Adrenal gland (tissue), 9 donors: ENCODE measurements at regions not wholly inside any gene's neighbourhood (a gene's known extent, or its start where the extent isn't known, plus 50 kb on each side); places are given as distances from the start of the nearest gene placed in this dataset.

ENCODE experiments used
- DNase-seq, 7 donors: peaks; one replicate each; pipeline ENCODE4 v3.0.0-alpha.2; 2019 to 2020
- H3K27ac ChIP-seq, 5 donors: fragments of 200-600 bp; sonication (generic) in 4 of 5; 1 replicate in 3 of 5; 2 replicates in 2 of 5; pipeline versions ENCODE4 v1.5.1 to v1.8.0; 2016 to 2020; ENCODE audit warnings: mild to moderate bottlenecking in 1 of 5
- H3K27me3 ChIP-seq: fragments of 200-600 bp; 2 replicates; pipeline ENCODE4 v1.8.0; 2021
- H3K36me3 ChIP-seq, 2 donors: fragments of 200-600 bp; replicated peaks in 1 of 2; 1 replicate in 1 of 2; 2 replicates in 1 of 2; pipeline versions ENCODE4 v1.5.1 to v1.8.0; 2018 to 2022
- H3K4me1 ChIP-seq, 2 donors: fragments of 200-600 bp; replicated peaks in 1 of 2; 1 replicate in 1 of 2; 2 replicates in 1 of 2; pipeline versions ENCODE4 v1.5.1 to v1.8.0; 2018 to 2021
- H3K4me3 ChIP-seq, 4 donors: fragments of 200-600 bp; sonication (generic) in 3 of 4; one replicate each; pipeline ENCODE4 v1.5.1; 2016 to 2018
- H3K9me3 ChIP-seq, 3 donors: fragments of 200-600 bp; sonication (generic) in 1 of 3; replicated peaks in 1 of 3; 1 replicate in 2 of 3; 2 replicates in 1 of 3; pipeline versions ENCODE4 v1.5.1 to v1.8.0; 2016 to 2021
- POLR2A ChIP-seq, 2 donors: fragments of 450-650 bp; IDR thresholded peaks; one replicate each; pipeline ENCODE4 v1.6.1; 2017; ENCODE audit warnings: antibody characterized with exemption in 2 of 2, mild to moderate bottlenecking in 2 of 2, moderate library complexity in 1 of 2
- WGBS, 4 donors: extraction: QIAGEN DNeasy Blood & Tissue Kit in 2 of 4; methylation state at CpG; one replicate each; pipeline versions ENCODE4 v1.1.5 to v1.1.7; 2013 to 2017; 5-methylcytosine and 5-hydroxymethylcytosine counted together
- intact Hi-C, 2 donors: fragments of 100-400 bp; cut with DNase I; formaldehyde crosslinking; loops; one replicate each; pipeline versions ENCODE4 v1.14.1 to v1.15.0; 2022 to 2023
- TF ChIP-seq, protein P1 (sequence below), 6 experiments: fragments of 450-650 bp in 4 of 6; fragments of 200-600 bp in 2 of 6; sonication (generic) in 1 of 6; IDR thresholded peaks; 1 replicate in 5 of 6; 2 replicates in 1 of 6; pipeline versions ENCODE4 v1.5.1 to v1.8.0; 2016 to 2021; ENCODE audit warnings: antibody characterized with exemption in 6 of 6, mild to moderate bottlenecking in 2 of 6, moderate library complexity in 1 of 6
- donor health status: healthy with polysubstance abuse.
- donor health status: Bipolar disorder and iron deficiency.
- donor health status: DM: yes; HTN: yes; CAD: no.
- donor health status: DM: no; HTN: no; CAD: no.
- donor health status: DM: no; HTN: no; CAD: no.

DNA sequence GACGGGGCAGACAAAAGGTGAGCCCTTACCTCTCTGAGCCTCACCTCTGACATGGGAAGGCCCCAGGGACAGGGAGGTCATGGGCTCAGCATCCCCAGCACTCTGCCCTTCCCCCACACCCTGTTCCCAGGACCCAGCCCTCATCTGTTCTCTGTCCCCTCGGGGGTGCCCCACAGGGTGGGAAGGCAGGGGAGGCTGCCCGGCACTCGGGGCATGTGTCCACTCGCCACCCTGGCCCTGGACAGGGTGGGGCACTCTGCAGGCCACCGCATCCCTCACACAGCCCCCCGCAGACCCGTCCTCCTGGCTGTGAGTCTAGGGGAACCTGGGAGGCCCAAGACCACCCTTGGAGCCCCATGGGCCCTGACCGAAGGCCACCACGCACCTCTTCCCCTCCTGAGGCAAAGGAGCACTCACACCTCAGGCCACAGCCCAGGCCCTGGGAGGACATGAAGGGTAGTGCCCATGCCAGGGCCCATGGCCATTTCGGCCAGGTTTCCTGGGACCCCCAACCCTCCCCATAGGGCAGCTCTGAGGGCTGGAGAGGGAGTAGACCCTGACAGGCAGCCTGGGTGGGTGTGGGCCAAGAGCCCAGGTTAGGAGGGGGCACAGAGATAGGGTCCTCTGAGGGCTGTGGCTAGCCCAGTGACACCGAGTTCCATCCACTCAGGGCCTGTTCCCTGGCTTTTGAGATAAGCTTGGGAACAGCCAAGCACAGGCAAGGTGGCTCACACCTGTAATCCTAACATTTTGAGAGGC, 193.1 kb downstream of the IGLL1 start:
- Histone ChIP-seq H3K9me3 (no peaks in the 10 kb centered on the region), H3K27me3 (no peaks in the 10 kb centered on the region), H3K27ac (no peak overlapping the region), H3K36me3 (no peaks in the 10 kb centered on the region), H3K4me1 (no peaks in the 10 kb centered on the region), H3K4me3 (no peak overlapping the region)
- no peak for TF ChIP-seq POLR2A (IDR thresholded peaks at IDR 0.05)
- TF ChIP-seq, protein P1, sequence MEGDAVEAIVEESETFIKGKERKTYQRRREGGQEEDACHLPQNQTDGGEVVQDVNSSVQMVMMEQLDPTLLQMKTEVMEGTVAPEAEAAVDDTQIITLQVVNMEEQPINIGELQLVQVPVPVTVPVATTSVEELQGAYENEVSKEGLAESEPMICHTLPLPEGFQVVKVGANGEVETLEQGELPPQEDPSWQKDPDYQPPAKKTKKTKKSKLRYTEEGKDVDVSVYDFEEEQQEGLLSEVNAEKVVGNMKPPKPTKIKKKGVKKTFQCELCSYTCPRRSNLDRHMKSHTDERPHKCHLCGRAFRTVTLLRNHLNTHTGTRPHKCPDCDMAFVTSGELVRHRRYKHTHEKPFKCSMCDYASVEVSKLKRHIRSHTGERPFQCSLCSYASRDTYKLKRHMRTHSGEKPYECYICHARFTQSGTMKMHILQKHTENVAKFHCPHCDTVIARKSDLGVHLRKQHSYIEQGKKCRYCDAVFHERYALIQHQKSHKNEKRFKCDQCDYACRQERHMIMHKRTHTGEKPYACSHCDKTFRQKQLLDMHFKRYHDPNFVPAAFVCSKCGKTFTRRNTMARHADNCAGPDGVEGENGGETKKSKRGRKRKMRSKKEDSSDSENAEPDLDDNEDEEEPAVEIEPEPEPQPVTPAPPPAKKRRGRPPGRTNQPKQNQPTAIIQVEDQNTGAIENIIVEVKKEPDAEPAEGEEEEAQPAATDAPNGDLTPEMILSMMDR (IDR thresholded peaks at IDR 0.05) = no peak
- WGBS, 4 donors = 76 to 88% (median 83%) methylated on average over 2 to 12 of the region's 12 CpGs
- intact Hi-C loops = loop anchor here in 1 of 2 donors (2.0 to 5.0 kb wide), 3 partner anchors 72 to 210 kb away; no protein-coding TSS in a partner anchor
- DNase-seq = no peak

DNA sequence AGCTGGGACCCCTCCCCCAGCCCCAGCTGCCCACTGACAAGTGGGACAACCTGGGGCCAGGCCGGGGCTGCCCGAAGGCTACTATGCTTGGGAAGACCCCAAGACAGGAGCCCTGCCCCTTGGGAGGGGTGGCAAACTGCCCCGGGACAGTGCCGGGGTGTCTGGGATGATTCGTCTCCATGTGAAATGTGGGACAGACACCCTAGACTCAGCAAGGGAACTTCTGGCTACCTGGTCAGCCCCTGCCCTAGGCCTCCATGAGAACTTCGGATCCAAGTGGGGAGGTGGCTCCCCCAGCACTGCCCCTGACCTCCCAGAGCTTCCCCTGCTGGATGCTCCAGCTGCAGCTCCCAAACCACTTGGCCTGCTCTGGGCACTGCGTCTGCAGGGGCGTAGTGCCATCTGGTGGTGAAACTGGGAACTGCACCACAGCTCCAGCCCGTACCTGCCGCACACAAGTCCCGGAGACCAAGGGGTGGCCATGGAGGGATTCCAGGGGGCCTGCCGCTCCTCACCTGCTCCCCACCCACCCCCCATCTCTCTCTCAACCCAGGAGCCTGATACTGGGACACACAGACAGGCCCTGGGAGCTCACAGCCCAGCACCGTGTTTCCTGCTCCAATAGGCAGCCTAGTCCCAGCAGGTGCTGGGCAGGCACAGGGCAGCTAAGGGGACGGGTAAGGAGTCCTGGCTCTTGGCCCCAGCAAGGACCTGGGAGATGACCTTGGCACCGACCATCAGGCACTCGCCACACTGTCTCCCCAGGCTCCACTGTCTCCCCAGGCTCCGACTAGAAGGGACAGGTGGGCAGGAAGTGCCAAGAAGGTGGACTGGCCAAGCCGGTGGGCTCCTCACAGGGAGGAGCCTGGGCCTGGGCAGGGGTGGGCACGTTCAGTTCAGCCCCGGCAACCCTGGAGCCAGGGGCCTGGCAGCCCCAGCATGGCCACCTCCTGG, 194.1 kb downstream of the IGLL1 start:
- H3K9me3 ChIP-seq = no peaks in the 10 kb centered on the region
- 31 to 43% (median 36%) methylated on average over 9 to 20 of the region's 20 CpGs for WGBS, 4 donors
- DNase-seq = peak; percentile 66 to 93 (median 85)
- H3K36me3 ChIP-seq = no peaks in the 10 kb centered on the region
- TF ChIP-seq, protein P1 (IDR thresholded peaks at IDR 0.05) = peak; percentile 94 to 99 (median 99)
- TF ChIP-seq POLR2A (IDR thresholded peaks at IDR 0.05) = no peak
- no peaks in the 10 kb centered on the region for H3K27me3 ChIP-seq
- H3K4me3 ChIP-seq = no peak overlapping the region
- no peak overlapping the region for H3K27ac ChIP-seq
- intact Hi-C loops = loop anchor here in 1 of 2 donors (2.0 to 5.0 kb wide), 3 partner anchors 71 to 209 kb away; no protein-coding TSS in a partner anchor
- no peaks in the 10 kb centered on the region for H3K4me1 ChIP-seq

DNA sequence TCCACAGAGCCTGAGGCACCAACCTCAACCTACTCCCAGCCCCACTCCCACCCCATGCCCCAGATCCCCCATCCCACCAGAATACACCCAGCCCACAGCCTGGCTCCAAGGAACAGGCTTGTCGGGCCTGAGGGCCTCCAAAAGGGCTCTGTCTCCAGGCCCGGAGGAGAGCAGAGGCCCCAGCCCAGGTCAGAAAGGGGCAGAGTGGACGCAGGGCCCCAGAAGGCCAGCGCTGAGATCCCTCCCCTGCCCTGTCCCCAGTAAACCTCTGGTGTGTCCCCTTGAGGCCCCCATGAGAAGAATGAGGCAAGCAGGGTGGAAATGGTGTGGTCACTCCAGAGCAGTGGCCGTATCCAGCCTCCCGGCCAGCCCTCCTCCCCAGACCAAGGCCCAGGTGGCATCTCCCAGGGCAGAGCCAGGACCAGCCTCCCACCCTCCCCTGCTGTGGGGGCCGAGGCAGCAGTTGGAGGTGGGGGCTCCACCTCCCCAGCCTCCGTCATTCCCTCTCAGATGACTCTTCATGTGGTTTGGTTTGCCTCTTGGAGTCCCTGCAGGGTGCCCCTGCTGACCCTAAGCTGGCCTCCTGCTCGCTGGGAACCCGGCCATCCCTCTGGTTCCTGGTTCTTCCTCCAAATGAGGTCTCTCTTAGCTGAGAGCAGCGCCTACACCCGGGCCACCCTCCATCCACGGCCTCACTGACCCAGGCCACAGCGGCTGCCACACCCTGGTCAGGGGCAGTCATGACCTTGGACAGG, 195.0 kb downstream of the IGLL1 start:
- intact Hi-C loops = loop anchor here in 1 of 2 donors (5.0 kb wide), 2 partner anchors 152 to 208 kb away; no protein-coding TSS in a partner anchor
- H3K27me3 ChIP-seq = no peaks in the 10 kb centered on the region
- no peak overlapping the region for H3K27ac ChIP-seq
- H3K4me3 ChIP-seq = no peak overlapping the region
- DNase-seq = no peak
- H3K4me1 ChIP-seq = no peaks in the 10 kb centered on the region
- 60 to 67% (median 62%) methylated on average over 2 to 14 of the region's 14 CpGs for WGBS, 4 donors
- TF ChIP-seq, protein P1 (IDR thresholded peaks at IDR 0.05) = no peak
- no peak for TF ChIP-seq POLR2A (IDR thresholded peaks at IDR 0.05)
- no peaks in the 10 kb centered on the region for H3K36me3 ChIP-seq
- no peaks in the 10 kb centered on the region for H3K9me3 ChIP-seq
